ENCODE measurements at regions not wholly inside any gene's neighbourhood (a gene's known extent, or its start where the extent isn't known, plus 50 kb on each side); places are given as distances from the start of the nearest gene placed in this dataset.

DNA sequence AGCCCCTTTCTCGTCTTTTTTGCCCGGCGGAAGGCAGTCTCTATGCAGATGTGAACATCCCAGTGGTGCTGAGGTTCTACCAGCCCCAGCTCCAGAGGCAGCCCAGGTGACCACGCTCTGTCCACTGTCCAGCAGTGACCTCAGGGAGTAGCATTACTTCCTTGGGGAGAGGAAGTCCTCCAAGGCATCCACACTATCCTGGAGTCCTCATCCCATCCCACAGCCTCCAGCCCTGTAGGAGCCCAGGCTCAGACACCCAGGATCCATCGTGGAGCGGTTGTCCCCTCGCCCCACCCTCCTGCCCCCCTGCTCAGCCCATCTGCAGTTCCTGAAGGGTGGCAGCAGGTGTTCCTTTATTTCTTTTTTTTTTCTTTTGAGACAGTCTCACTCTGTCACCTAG, 294.5 kb upstream of the IRX4 start:
- no peak for DNase-seq

DNA sequence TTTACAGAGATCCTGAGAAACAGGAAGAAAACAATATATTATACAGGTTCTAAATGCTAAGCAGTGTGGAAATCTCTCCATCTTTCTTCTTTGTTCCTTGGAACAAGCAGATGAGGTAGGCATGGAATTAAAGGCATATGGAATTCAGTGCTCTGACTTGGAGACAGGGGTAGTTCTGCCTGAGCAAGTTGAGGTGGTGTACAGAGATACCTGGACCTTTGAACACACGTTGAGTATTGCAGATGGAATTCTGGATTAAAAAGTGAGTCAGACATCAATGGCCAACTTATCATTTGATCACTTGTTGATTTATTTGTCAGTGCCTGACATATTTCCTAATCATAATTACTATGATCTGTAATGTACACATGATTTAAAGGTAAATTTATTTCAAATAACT, 293.9 kb upstream of the IRX4 start:
- DNase-seq: no peak

DNA sequence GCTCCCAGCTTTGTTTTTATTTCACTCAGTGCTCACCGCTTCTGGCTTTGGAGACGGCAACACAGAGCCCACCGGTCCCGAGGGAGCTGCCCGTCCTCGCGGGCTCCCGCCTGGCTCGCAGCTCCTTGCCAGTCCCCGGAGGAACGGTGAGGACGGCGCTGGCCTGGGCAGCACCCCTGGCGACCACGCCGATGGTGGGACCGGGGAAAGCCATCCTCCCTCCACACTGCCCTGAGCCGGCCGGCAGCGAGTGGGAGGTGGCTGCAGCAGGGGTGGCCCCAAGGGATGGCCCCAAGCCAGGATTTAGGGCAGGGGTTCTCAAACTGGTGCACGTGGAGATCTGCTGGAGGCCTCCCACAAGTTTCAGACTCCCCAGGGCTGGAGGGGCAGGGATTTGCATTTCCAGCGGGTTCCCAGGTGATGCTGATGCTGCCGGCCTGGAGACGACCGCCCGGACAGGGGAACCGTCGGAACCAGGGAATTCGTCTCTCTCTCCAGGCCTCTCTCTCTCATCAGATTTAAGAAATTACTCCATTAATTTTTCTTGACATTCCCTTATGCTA, 293.2 kb upstream of the IRX4 start:
- no peak for DNase-seq

DNA sequence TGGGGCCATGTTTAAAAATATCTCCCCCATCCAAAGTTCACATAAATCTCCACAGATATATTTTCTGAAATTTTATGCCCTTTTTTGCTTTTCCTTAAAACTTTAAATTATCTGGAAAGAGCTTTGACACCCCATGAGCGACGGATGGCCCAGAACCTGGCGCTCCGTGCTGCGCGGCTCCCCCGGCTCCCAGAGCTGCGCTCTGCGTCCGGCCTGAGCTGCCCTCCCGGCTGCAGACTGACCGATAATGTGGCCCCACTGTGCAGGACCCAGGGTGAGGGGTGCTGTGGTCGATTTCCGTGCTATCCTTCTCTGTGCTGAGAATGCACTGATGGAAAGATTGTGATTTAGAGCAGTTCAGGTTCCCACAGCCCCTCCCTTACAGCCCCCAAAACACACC, 292.3 kb upstream of the IRX4 start:
- no peak for DNase-seq

DNA sequence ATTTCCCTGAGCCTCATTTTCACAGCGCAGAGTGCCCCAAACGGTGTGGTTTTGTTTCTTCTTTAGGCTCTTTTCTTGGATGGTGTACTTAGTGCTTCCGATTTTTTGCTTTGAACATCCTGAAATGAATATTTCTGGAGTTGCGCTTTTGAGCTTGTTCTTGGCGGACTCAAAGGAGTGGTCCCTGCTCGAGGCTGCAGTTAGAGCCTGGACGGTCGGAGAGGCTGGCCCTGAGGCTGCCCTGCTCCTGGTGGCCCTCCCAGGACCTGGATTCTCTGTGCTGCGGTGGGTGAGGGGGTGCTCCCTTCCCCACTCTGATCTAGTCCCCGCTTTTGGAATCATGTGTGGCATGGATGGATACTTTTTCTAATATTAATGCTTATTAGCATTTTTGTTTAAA, 291.8 kb upstream of the IRX4 start:
- no peak for DNase-seq

DNA sequence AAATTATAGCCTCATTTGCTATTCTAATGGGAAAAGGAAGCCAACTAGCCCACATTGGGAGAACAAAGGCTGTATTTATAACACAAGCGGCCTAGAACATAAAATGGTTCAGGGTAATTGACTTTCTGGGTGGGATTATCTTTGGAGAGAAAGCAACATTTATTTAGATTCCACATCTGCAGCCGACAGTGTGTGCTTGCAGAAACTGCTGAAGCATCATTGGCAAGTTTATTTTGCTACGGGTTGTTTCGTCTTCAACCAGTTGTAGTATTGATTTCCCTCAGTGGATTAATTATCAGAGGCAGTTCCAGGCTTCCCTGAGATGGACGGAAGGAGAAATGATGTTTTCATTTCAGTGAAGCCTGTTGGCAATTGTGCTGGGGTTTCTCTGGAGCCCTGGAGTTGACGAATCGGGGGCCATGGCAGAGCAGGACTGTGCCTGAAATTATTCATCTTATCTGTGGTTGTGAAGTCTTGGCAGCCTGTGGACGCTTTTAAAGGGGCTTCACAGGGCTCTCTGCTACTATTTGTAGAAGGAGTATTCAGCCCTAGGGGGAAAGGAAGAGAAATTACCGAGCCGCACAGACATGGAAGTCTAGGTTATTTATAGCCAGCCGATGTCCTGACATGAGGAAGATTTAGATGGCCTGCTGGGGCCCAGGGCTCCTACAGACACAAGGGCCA, 290.6 kb upstream of the IRX4 start:
- no peak for DNase-seq

DNA sequence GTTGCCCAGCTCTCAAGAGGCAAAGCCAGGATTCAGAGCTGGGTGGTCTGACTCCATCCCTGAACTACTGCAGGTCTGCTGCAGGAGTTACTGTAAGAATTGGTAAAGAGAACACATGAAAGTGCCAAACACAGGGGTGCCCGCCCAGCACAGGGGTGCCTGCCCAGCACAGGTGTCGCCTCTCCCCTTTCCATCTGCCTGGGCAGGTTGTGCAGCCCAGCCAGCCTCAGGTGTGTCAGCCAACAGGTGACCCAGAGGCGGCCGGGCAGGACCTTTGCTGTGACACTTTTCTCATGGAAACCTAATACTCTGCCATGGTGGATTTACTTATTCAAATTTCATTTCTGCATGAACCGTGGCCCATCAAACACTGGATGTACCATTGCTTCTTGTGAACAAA, 289.7 kb upstream of the IRX4 start:
- no peak for DNase-seq

DNA sequence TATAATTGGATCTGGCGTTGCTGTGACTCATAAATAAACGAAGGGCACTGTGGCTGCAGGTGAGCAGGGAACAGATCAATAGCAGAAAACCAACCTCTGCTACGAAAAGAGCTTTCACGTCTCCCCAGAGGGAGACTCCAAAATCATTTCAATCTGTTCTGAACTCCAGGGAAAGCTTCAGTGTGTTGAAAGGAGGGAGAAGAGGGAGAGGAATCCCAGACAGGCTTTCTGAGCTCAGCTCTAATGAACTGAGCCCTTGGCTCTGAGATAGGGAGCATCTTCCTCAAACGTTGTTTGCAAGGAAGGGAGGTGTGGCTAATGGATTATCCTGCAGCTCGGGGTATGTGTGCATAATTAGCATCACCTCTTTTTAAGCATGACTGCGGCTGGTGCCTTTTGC, 288.0 kb upstream of the IRX4 start:
- no peak for DNase-seq

DNA sequence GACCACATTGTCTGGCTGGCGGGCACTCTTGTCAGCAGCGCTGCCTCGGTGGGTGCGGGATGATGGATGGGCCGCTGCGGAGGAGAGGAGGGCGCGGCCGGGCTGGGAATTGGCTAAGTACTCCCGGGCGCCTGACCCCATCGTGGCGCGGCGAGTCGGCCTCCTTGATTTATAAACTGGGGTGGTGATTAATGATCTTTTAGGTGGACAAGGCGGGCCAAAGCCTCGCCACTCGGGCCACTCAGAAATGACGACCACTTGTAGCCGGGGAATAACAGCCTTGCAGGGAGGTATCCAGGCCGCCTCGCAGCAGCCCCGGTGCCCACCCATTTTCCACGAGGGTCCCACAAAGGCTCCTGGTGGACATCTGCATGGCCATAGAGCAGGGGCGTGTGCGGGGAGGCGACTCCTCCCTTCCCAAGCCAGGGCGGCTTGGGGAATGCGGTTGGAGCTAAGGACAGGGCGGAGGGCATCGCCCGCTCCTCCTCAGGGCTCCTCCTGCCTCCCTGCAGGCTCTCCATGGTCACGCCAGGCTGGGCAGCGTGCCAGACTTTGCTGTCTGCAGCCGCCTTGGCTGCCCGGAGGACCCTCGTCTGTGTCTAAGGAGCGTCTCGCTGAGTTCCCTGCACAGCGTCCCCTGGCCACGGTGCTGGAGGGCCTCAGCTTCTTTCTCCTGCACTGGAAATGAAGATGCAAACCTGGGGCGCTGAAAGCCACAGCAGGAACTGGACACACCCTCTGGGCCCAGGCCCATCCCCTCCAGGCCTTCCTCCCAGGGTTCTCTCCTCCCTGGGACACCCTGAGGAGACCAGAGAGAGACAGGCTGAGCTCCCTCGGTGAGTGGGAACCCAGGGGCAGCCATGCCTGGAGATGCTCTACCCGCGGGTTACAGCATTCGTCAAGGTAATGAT, 287.4 kb upstream of the IRX4 start:
- DNase-seq: no peak

DNA sequence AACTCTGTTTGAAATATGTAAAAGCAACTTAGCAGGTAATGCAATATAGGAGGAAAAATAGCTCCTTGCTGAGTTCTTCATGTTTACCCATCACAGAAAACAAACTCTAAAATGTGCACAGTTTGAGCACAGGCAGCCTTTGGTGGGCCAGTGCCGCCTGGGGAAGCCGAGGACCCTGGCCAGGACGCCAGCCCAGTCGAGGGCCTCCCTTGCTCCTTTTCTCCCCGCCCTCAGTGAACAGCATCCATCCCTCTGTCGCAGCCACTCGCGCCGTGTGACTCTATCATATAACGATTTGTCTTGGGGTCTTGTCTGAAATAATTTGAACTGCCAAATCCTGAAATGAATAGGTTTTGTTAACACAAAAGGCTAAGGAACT, 286.7 kb upstream of the IRX4 start:
- DNase-seq: no peak

DNA sequence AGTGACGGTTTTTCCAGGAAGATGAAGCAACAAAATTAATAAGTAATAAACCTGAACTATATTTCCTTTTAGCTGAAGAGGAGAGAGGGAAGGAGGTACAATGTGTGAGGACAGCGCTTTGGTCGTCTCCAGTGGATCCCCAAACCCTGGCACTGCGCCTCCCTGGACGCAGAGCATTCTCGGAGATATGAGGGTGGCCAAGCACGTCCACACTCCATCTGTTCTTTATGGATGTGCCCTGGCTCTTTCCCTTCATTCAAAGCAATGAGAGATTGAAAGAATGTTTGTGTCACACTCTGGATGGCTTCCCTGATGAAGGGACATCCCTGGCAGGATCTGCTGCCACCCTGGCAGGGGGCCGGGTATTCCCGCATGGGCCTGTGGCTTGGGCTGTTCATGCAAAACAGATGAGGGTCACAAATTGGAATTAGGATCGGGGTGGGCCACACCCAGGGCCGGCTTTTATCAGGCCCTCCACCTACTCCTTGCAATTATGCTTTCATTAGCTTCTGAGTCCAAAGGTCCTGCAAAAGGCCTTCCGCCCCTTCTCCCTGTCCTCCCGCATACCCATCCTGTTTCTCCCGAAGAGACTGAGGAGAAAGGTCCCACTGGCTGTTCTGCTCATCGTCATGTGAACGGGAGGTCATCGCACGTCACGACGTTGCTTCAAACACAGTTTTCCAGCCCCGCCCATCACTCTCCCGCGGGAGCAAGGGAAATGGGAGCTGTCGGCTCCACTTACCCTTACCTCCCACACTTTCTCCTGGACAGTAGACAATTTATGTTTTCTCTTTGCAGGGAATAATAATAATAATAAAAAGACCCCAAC, 286.1 kb upstream of the IRX4 start:
- DNase-seq: no peak

DNA sequence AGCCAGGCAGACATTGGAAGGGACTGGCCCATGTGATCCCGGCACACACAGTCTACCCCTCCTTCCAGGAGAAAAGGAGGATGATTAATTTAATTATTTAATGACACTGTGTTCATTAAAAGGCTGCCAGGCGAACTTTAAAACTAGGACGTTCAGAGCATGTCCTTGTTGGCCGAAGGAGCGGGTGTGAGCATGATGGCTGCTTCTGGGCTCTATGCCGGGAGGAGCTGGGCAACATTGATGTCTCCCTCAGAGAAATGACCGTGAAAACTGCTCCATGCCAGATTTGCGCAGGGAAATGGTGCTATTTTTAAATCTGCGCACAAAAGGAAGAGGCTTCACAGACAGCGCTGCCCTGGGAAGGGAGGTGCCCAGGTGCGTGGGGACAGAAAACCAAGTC, 284.9 kb upstream of the IRX4 start:
- DNase-seq: no peak

DNA sequence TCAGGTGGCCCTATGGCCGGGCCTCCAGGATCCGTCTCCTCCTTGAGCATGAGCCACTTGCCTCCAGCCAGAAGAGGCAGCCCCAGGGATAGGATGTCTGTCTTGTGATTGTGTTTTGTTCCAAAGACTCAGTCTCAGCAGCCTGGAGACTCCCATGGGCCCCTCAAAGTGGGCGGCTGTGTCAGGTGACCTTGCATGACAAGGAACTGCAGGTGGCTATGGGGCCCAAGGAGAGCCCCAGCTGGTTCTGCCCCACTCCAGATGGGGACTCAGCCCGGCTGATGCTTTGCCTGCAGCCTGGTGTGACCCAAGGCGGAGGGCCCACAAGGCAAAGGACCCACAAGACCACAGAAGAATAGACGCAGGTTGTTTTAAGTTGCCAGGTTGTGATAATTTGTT, 284.3 kb upstream of the IRX4 start:
- DNase-seq: no peak

DNA sequence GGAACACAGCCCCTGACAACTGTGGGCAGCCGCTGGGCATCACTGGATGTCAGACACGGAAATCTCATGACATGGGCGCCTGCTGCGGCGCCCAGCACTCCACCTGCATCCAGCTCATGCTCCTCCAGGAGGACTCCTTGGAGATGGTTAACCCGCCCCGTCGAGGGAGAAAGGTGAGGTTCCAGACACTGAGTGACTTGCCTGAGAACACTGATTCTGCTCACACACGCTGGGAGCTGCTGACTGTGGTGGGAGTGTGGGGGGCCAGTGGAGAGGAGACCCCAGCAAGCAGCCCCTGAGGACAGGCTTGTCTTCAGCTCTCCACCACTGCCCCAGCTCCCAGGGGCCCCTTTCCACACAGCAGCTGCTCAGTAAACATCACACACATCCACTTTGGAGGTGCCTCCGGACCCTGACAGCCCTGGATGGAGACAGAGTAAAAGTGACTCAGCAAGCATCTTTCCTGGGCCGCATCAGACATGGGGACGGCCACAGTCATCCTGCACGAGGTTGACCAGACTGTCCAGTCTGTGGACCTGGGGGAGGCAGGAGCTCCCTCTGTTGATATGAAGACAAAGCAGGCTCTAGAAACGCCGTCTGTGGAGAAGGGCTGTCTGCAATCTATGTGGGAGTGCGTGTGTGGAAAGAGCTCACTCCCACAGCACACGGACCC, 283.7 kb upstream of the IRX4 start:
- no peak for DNase-seq

DNA sequence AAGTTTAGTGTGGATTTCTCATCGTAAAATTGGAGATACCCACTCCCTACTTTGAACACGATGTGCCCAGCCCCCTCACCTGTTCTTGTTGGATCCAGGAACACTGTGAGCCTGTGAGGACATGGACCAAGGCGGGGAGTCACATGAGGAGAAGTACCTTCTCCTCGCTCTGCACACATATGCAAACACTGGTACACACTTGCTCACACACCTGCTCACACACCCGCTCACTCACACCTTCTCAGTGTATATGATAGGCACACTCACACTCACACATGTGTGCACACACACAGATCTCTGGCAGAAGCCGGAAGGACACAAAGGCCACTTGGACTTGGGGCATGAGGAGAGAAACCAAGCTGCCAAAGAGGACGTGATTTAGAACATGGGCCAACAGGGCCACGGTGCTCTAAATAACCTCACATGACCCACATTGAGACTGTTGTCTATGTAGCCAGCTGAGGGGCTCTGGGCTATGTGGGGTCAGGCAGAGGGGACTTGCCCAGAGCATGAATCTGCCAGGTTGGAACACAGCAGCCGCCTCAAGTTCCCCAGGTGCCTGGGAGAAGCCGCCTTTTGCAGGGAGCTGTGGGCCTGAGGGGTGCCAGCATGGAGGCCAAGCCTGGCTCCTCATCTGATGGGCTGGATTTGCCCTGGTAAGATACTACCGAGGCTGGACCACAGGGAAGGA, 283.0 kb upstream of the IRX4 start:
- DNase-seq: no peak

DNA sequence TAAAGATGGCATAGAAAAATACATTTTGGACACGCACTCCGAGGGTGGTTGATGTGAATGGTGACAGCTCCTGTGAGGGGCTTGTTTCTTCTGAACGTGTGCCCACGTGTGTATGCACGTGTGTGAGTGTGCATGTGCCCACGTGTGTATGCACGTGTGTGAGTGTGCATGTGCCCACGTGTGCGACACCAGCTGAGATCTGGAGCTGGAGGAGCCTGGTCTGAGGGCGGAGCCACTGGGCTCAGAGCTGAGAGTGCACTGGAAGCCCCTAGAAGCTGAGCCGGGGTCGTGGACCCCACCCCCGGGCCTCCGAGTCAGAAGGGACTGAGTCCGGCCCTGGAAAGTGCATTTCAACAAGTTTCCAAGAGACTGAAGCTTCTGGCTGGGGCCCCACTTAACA, 282.5 kb upstream of the IRX4 start:
- DNase-seq: no peak

DNA sequence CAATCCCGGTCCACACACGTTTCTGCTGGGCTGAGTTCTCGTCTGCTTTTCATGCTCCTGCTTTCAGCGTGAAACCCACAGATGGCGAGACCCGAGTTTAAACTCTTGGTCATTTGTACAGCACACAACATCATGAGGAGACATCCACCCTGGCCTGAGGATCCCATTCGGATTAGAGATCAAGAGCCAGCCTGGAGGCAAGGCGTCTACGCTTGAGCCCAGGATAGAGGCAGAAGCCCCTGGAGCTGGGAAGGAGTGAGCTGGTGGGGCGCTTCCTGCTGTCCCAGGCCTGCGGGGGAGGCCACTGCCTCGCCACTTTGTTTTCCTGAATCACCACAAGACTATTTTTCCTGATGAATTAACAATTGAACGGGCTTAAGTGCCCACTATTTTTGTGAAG, 281.9 kb upstream of the IRX4 start:
- no peak for DNase-seq

DNA sequence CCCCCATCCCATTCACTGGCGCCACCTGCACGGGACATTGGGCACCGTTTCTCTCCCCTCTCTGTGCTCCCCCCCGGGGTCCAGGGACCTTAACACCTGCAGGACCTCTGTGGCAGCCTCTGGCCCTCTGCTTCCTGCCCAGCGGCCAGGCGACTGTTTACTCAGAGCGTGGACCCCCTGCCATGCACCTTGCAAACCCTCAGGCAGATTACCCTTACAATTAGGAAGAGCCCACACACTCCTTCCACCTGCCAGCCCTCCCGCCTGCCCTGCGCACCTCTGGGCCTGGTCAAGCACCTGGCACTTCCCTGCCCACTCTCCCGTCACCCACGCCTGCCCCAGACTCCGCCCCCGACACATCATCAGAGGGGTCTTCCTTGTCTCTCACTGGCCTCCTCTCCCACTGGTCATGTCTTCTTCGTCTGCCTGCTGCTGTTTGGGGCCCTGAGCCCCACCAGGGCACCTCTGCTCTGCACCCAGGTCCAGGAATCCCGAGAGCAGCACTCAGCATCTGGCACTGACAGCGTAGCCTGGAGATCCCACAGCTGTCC, 281.3 kb upstream of the IRX4 start:
- DNase-seq: no peak

DNA sequence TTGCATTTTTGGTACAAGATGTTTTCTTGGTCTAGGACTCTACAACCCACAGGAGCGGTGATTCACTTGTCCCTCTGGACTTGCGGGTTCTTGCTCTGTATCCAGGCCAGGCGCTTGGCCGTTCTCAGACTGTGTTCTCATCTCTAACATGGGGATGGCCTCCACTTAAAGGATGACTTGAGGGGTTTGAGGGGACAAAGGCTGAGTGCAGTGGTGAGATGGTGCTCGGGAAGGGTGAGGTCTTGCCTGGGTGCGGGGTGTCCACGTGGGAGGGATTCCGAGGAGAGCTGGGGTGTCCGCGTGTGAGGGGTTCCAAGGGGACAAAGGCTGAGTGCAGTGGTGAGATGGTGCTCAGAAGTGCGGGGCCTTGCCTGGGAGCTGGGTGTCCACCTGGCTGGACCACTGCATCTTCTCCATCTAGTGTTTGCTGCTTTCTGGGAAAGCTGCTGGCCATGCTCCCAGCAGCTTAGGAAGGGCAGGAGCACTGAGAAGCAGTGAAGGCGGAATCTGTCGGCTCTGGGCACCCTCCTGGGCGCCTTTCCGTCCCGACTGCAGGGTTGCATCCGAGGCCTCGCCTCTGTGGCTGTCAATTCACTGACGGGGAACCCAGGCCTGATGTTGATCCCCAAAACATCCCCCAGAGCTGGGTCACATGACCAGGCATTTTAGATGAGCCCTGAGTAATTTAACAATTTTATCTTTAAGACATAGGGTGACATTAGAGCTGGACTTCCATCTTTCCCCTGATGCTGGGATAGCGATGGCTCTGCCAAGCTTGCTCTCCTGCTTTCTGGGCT, 280.5 kb upstream of the IRX4 start:
- DNase-seq: no peak

DNA sequence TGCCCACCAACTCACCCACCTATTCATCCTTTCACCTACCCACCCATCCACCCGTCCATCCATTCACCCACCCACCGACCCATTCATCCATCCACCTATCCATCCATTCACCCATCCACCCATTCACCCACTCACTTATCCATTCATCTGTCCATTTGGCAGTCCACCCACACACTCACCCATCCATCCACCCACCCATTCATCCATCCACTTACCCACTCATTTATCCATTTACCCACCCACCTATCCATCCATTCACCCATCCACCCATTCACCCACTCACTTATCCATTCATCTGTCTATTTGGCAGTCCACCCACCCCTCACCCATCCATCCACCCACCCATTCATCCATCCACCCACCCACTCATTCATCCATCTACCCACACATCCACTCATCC, 278.1 kb upstream of the IRX4 start:
- DNase-seq: no peak

DNA sequence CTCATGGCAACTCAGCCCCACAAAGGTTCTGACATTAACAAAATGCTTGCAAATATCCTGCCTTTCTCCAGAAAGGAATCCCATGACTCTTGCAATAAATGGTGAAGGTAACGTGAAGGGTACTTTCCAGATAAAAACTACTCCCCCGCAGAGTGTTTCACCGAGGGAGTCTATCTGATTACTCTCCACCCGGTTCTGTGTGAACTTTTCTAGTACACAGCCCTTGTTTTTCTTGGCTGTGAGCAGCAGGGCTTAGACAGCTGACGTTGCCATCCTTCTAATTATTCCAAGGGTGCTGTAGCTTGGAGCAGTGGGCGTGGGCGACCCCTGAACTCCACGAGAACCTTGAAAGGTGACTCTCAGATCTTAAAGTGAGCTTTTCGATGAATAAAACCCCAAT, 276.0 kb upstream of the IRX4 start:
- no peak for DNase-seq
